GM19467 (cell line): ENCODE measurements at regions not wholly inside any gene's neighbourhood (a gene's known extent, or its start where the extent isn't known, plus 50 kb on each side); places are given as distances from the start of the nearest gene placed in this dataset.
"Not testable (repeated sequence)": the region's sequence is repeated elsewhere in the genome, so short reads cannot be mapped to it uniquely, and the experiment has no call there.

ENCODE experiments used
- ATAC-seq: cut with Tn5 transposase; IDR thresholded peaks from one replicate; pipeline ENCODE4 v1.9.1; 2021; ENCODE audit warnings: mild to moderate bottlenecking, moderate library complexity; ENCODE audit not compliant: unreplicated experiment

GRCh38 chr13:53101883-53102282 lies 73.3 kb downstream of the OLFM4 start:
- no peak for ATAC-seq

- ATAC-seq: no peak
Measured at GRCh38 chr13:53104136-53104535, 75.5 kb downstream of the OLFM4 start.

- ATAC-seq: no peak
Measured at GRCh38 chr13:53105477-53105876, 76.9 kb downstream of the OLFM4 start.

- no peak for ATAC-seq
Measured at GRCh38 chr13:53105890-53106289, 77.3 kb downstream of the OLFM4 start.

GRCh38 chr13:53110181-53110580 lies 81.6 kb downstream of the OLFM4 start:
- no peak for ATAC-seq

- ATAC-seq: no peak
Measured at GRCh38 chr13:53110614-53111013, 82.0 kb downstream of the OLFM4 start.

- no peak for ATAC-seq
Measured at GRCh38 chr13:53112522-53112921, 83.9 kb downstream of the OLFM4 start.

- not testable (repeated sequence) for ATAC-seq
Measured at GRCh38 chr13:53117048-53117447, 88.4 kb downstream of the OLFM4 start.

- ATAC-seq: no peak
Measured at GRCh38 chr13:53121131-53121773, 92.6 kb downstream of the OLFM4 start.

GRCh38 chr13:53121919-53122318 lies 93.3 kb downstream of the OLFM4 start:
- ATAC-seq: no peak

- ATAC-seq: no peak
Measured at GRCh38 chr13:53123536-53123935, 94.9 kb downstream of the OLFM4 start.

GRCh38 chr13:53124623-53125022 lies 96.0 kb downstream of the OLFM4 start:
- ATAC-seq: no peak

- ATAC-seq: no peak
Measured at GRCh38 chr13:53126841-53127245, 98.2 kb downstream of the OLFM4 start.

GRCh38 chr13:53127373-53127772 lies 98.8 kb downstream of the OLFM4 start:
- ATAC-seq: no peak

GRCh38 chr13:53129864-53130393 lies 101.3 kb downstream of the OLFM4 start:
- ATAC-seq: no peak

- no peak for ATAC-seq
Measured at GRCh38 chr13:53131361-53131760, 102.7 kb downstream of the OLFM4 start.

- ATAC-seq: no peak
Measured at GRCh38 chr13:53135301-53135700, 106.7 kb downstream of the OLFM4 start.

GRCh38 chr13:53136554-53137215 lies 108.1 kb downstream of the OLFM4 start:
- no peak for ATAC-seq

- ATAC-seq: no peak
Measured at GRCh38 chr13:53137779-53138178, 109.2 kb downstream of the OLFM4 start.

- no peak for ATAC-seq
Measured at GRCh38 chr13:53138376-53139036, 109.9 kb downstream of the OLFM4 start.

- ATAC-seq: no peak
Measured at GRCh38 chr13:53141336-53141735, 112.7 kb downstream of the OLFM4 start.

- no peak for ATAC-seq
Measured at GRCh38 chr13:53142306-53142705, 113.7 kb downstream of the OLFM4 start.
